H9 (cell line): ENCODE measurements at regions not wholly inside any gene's neighbourhood (a gene's known extent, or its start where the extent isn't known, plus 50 kb on each side); places are given as distances from the start of the nearest gene placed in this dataset.

Experiments used
- DNase-seq: peaks from one replicate; pipeline ENCODE4 v3.0.0-alpha.2; 2017
- H2AFZ ChIP-seq: one replicate; pipeline ENCODE4 v1.6.1; 2013; ENCODE audit warnings: mild to moderate bottlenecking, low read length, control low read depth, moderate library complexity
- H2AK5ac ChIP-seq: 2 replicates; pipeline ENCODE4 v1.6.1; 2013; ENCODE audit warnings: low read length, control low read depth, mixed read lengths; ENCODE audit not compliant: insufficient read length
- H2BK120ac ChIP-seq: one replicate; pipeline ENCODE4 v1.6.1; 2013; ENCODE audit warnings: low read depth, mild to moderate bottlenecking, low read length, control low read depth, inconsistent platforms; ENCODE audit not compliant: poor library complexity, severe bottlenecking
- H2BK12ac ChIP-seq: 2 replicates; pipeline ENCODE4 v1.6.1; 2013; ENCODE audit warnings: low read length, control low read depth, mixed read lengths, low read depth; ENCODE audit not compliant: insufficient read length
- H2BK15ac ChIP-seq: 2 replicates; pipeline ENCODE4 v1.6.1; 2013; ENCODE audit warnings: low read depth, low read length, control low read depth
- H2BK20ac ChIP-seq: one replicate; pipeline ENCODE4 v1.6.1; 2013; ENCODE audit warnings: low read depth, mild to moderate bottlenecking, low read length, control low read depth, inconsistent platforms; ENCODE audit not compliant: poor library complexity, severe bottlenecking
- H2BK5ac ChIP-seq: 2 replicates; pipeline ENCODE4 v1.6.1; 2013; ENCODE audit warnings: low read length, control low read depth, mixed read lengths; ENCODE audit not compliant: insufficient read length
- H3K14ac ChIP-seq: 2 replicates; pipeline ENCODE4 v1.6.1; 2013; ENCODE audit warnings: low read length, control low read depth; ENCODE audit not compliant: insufficient read depth
- H3K18ac ChIP-seq: 2 replicates; pipeline ENCODE4 v1.6.1; 2013; ENCODE audit warnings: low read depth, mild to moderate bottlenecking, mixed read lengths, low read length, control low read depth; ENCODE audit not compliant: insufficient read length
- H3K23ac ChIP-seq: 2 replicates; pipeline ENCODE4 v1.6.1; 2013; ENCODE audit warnings: low read length, control low read depth, mixed read lengths, low read depth; ENCODE audit not compliant: insufficient read length
- H3K23me2 ChIP-seq: 2 replicates; pipeline ENCODE4 v1.6.1; 2013; ENCODE audit warnings: low read depth, mild to moderate bottlenecking, mixed read lengths, low read length, control low read depth; ENCODE audit not compliant: insufficient read length, poor library complexity, severe bottlenecking
- H3K27ac ChIP-seq: 2 replicates; pipeline ENCODE4 v1.5.1; 2013; ENCODE audit warnings: low read length, control low read depth, mixed read lengths, low read depth; ENCODE audit not compliant: insufficient read length
- H3K27me3 ChIP-seq: 2 replicates; pipeline ENCODE4 v1.6.1; 2013; ENCODE audit warnings: low read length, control low read depth, inconsistent platforms; ENCODE audit not compliant: insufficient read depth
- H3K4ac ChIP-seq: 2 replicates; pipeline ENCODE4 v1.6.1; 2013; ENCODE audit warnings: low read depth, mild to moderate bottlenecking, control low read depth, inconsistent platforms, low read length, moderate library complexity
- H3K4me1 ChIP-seq: 2 replicates; pipeline ENCODE4 v1.6.1; 2013; ENCODE audit warnings: low read length, control low read depth, inconsistent platforms; ENCODE audit not compliant: insufficient read depth
- H3K4me2 ChIP-seq: 2 replicates; pipeline ENCODE4 v1.6.1; 2013; ENCODE audit warnings: low read length, control low read depth, mixed read lengths; ENCODE audit not compliant: insufficient read length, insufficient read depth
- H3K56ac ChIP-seq: 2 replicates; pipeline ENCODE4 v1.6.1; 2013; ENCODE audit warnings: low read depth, mild to moderate bottlenecking, mixed read lengths, low read length, control low read depth; ENCODE audit not compliant: insufficient read length
- H3K79me1 ChIP-seq: 2 replicates; pipeline ENCODE4 v1.6.1; 2013; ENCODE audit warnings: low read depth, mild to moderate bottlenecking, moderate library complexity, low read length, control low read depth, inconsistent platforms; ENCODE audit not compliant: insufficient read depth, poor library complexity, severe bottlenecking
- H3K79me2 ChIP-seq: 2 replicates; pipeline ENCODE4 v1.6.1; 2013; ENCODE audit warnings: low read length, control low read depth, inconsistent platforms; ENCODE audit not compliant: insufficient read depth
- H3K9ac ChIP-seq: 2 replicates; pipeline ENCODE4 v1.6.1; 2013; ENCODE audit warnings: low read length, control low read depth, mixed read lengths; ENCODE audit not compliant: insufficient read length; ENCODE audit errors: extremely low read depth
- H3K9me3 ChIP-seq: one replicate; pipeline ENCODE4 v1.6.1; 2013; ENCODE audit warnings: low read depth, low read length, inconsistent platforms; ENCODE audit not compliant: control insufficient read depth
- H3T11ph ChIP-seq: one replicate; pipeline ENCODE4 v1.6.1; 2013; ENCODE audit warnings: mild to moderate bottlenecking, low read length, control low read depth, inconsistent platforms
- H4K20me1 ChIP-seq: one replicate; pipeline ENCODE4 v1.6.1; 2013; ENCODE audit not compliant: control insufficient read depth, insufficient read length, insufficient read depth
- H4K5ac ChIP-seq: 2 replicates; pipeline ENCODE4 v1.6.1; 2013; ENCODE audit warnings: low read depth, mild to moderate bottlenecking, mixed read lengths, low read length, control low read depth; ENCODE audit not compliant: insufficient read length
- H4K8ac ChIP-seq: replicated peaks from 2 replicates; pipeline ENCODE4 v1.6.1; 2013; ENCODE audit warnings: low read length, control low read depth, mixed read lengths, low read depth; ENCODE audit not compliant: insufficient read length
- H4K91ac ChIP-seq: 2 replicates; pipeline ENCODE4 v1.6.1; 2013; ENCODE audit warnings: low read depth, mild to moderate bottlenecking, moderate library complexity, mixed read lengths, low read length, control low read depth; ENCODE audit not compliant: insufficient read length
- H3K27ac Mint-ChIP-seq, 3 experiments: 2 replicates in 2 of 3; 3 replicates in 1 of 3; pipeline ENCODE4 v1.8.0; 2020 to 2021; ENCODE audit warnings: mixed read lengths in 3 of 3, mild to moderate bottlenecking in 1 of 3, moderate library complexity in 1 of 3
- H3K27me3 Mint-ChIP-seq: 2 replicates; pipeline ENCODE4 v1.8.0; 2021; ENCODE audit warnings: low read depth, mild to moderate bottlenecking, moderate library complexity, mixed read lengths
- H3K36me3 Mint-ChIP-seq, 3 experiments: 2 replicates in 2 of 3; 3 replicates in 1 of 3; pipeline ENCODE4 v1.8.0; 2020 to 2021; ENCODE audit warnings: low read depth in 3 of 3, mixed read lengths in 3 of 3; ENCODE audit not compliant: insufficient read depth in 1 of 3
- H3K4me1 Mint-ChIP-seq, 2 experiments: 2 replicates each; pipeline ENCODE4 v1.8.0; 2020; ENCODE audit warnings: mixed read lengths in 2 of 2
- H3K4me3 Mint-ChIP-seq, 2 experiments: 2 replicates in 1 of 2; 3 replicates in 1 of 2; pipeline ENCODE4 v1.8.0; 2020 to 2021; ENCODE audit warnings: mild to moderate bottlenecking in 2 of 2, mixed read lengths in 2 of 2, moderate library complexity in 1 of 2
- H3K9me3 Mint-ChIP-seq, 2 experiments: 2 replicates in 1 of 2; 3 replicates in 1 of 2; pipeline ENCODE4 v1.8.0; 2020; ENCODE audit warnings: mild to moderate bottlenecking in 2 of 2, mixed read lengths in 2 of 2, moderate library complexity in 1 of 2
- WGBS: extraction: QIAGEN DNeasy Blood & Tissue Kit; methylation state at CpG from one replicate; pipeline ENCODE4 v1.1.7; 2013; ENCODE audit warnings: missing lambda C conversion rate, low lambda C conversion rate, mixed read lengths; ENCODE audit not compliant: insufficient read length; ENCODE audit errors: extremely low coverage; 5-methylcytosine and 5-hydroxymethylcytosine counted together
- TF ChIP-seq, protein P1 (sequence below): fragments of 200-600 bp; sonication (generic); conservative IDR thresholded peaks from 3 replicates; pipeline ENCODE4 v1.8.0; 2021; ENCODE audit warnings: antibody characterized with exemption, mild to moderate bottlenecking

- H3K4me1 Mint-ChIP-seq, result no peaks in the 10 kb centered on the region
- H4K8ac ChIP-seq, result no peak overlapping the region
- H3K56ac ChIP-seq, result no peak overlapping the region
- H3K18ac ChIP-seq, result no peak overlapping the region
- H4K20me1 ChIP-seq, result no peaks in the 10 kb centered on the region
- H3K9ac ChIP-seq, result no peak overlapping the region
- no peaks in the 10 kb centered on the region for H3K79me1 ChIP-seq
- no peak overlapping the region for H2BK12ac ChIP-seq
- no peak overlapping the region for H2BK120ac ChIP-seq
- H4K5ac ChIP-seq, result no peak overlapping the region
- H2BK5ac ChIP-seq, result no peak overlapping the region
- WGBS, result no CpG with 5 or more reads among the region's 2 CpGs
- no peaks in the 10 kb centered on the region for H3K27me3 Mint-ChIP-seq
- DNase-seq, result no peak
- H4K91ac ChIP-seq, result no peak overlapping the region
- H3K27ac Mint-ChIP-seq, result no peak overlapping the region
- H3K4me2 ChIP-seq, result no peak overlapping the region
- TF ChIP-seq, protein P1, sequence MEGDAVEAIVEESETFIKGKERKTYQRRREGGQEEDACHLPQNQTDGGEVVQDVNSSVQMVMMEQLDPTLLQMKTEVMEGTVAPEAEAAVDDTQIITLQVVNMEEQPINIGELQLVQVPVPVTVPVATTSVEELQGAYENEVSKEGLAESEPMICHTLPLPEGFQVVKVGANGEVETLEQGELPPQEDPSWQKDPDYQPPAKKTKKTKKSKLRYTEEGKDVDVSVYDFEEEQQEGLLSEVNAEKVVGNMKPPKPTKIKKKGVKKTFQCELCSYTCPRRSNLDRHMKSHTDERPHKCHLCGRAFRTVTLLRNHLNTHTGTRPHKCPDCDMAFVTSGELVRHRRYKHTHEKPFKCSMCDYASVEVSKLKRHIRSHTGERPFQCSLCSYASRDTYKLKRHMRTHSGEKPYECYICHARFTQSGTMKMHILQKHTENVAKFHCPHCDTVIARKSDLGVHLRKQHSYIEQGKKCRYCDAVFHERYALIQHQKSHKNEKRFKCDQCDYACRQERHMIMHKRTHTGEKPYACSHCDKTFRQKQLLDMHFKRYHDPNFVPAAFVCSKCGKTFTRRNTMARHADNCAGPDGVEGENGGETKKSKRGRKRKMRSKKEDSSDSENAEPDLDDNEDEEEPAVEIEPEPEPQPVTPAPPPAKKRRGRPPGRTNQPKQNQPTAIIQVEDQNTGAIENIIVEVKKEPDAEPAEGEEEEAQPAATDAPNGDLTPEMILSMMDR, result no peak
- H3K9me3 ChIP-seq, result no peaks in the 10 kb centered on the region
- H2BK15ac ChIP-seq, result no peak overlapping the region
- no peak overlapping the region for H2AK5ac ChIP-seq
- no peak overlapping the region for H3K4me3 Mint-ChIP-seq
- no peaks in the 10 kb centered on the region for H3K27me3 ChIP-seq
- H3K9me3 Mint-ChIP-seq, result no peaks in the 10 kb centered on the region; a peak in 1 of 5 replicates
- H2AFZ ChIP-seq, result no peak overlapping the region
- no peaks in the 10 kb centered on the region for H3K23me2 ChIP-seq
- no peak overlapping the region for H3K27ac ChIP-seq
- no peak overlapping the region for H3K4ac ChIP-seq
- H3T11ph ChIP-seq, result no peak overlapping the region
- no peaks in the 10 kb centered on the region for H3K36me3 Mint-ChIP-seq
- no peak overlapping the region for H2BK20ac ChIP-seq
- H3K79me2 ChIP-seq, result no peaks in the 10 kb centered on the region
- no peak overlapping the region for H3K23ac ChIP-seq
- H3K14ac ChIP-seq, result no peak overlapping the region
- no peaks in the 10 kb centered on the region for H3K4me1 ChIP-seq
Measured at GRCh38 chr5:92969781-92970237, 611.2 kb downstream of the NR2F1-AS1 start.
